Activated CD8-positive, alpha-beta memory T cell treated with anti-CD3 and anti-CD28 coated beads, Interleukin-2, amount 50 U/mL, for 4 hours (primary cell): ENCODE measurements at regions not wholly inside any gene's neighbourhood (a gene's known extent, or its start where the extent isn't known, plus 50 kb on each side); places are given as distances from the start of the nearest gene placed in this dataset.

Experiments used
- DNase-seq: peaks from one replicate; pipeline ENCODE4 v3.0.0-alpha.2; 2020

GRCh38 chr6:104613416-104614001, 246.2 kb downstream of the HACE1 start:
- no peak for DNase-seq

GRCh38 chr6:104612541-104612940, 247.2 kb downstream of the HACE1 start:
- DNase-seq: no peak

GRCh38 chr6:104608101-104608500, 251.6 kb downstream of the HACE1 start:
- no peak for DNase-seq

GRCh38 chr6:104607501-104607900, 252.2 kb downstream of the HACE1 start:
- no peak for DNase-seq

- DNase-seq: no peak
Measured at GRCh38 chr6:104606361-104606760, 253.4 kb downstream of the HACE1 start.

- DNase-seq: no peak
Measured at GRCh38 chr6:104604685-104605084, 255.0 kb downstream of the HACE1 start.

- no peak for DNase-seq
Measured at GRCh38 chr6:104603108-104603745, 256.5 kb downstream of the HACE1 start.

GRCh38 chr6:104601721-104602120, 258.0 kb downstream of the HACE1 start:
- DNase-seq: no peak

- DNase-seq: no peak
Measured at GRCh38 chr6:104601131-104601651, 258.5 kb downstream of the HACE1 start.

- no peak for DNase-seq
Measured at GRCh38 chr6:104600639-104600931, 259.1 kb downstream of the HACE1 start.

- DNase-seq: no peak
Measured at GRCh38 chr6:104599821-104600638, 259.7 kb downstream of the HACE1 start.

- no peak for DNase-seq
Measured at GRCh38 chr6:104597541-104598050, 262.1 kb downstream of the HACE1 start.

- no peak for DNase-seq
Measured at GRCh38 chr6:104596091-104596490, 263.6 kb downstream of the HACE1 start.

GRCh38 chr6:104595311-104595820, 264.4 kb downstream of the HACE1 start:
- no peak for DNase-seq

GRCh38 chr6:104591573-104592334, 268.0 kb downstream of the HACE1 start:
- DNase-seq: no peak

GRCh38 chr6:104589940-104590339, 269.8 kb downstream of the HACE1 start:
- DNase-seq: no peak

- DNase-seq: no peak
Measured at GRCh38 chr6:104585646-104586045, 274.1 kb downstream of the HACE1 start.

GRCh38 chr6:104580452-104580851, 279.3 kb downstream of the HACE1 start:
- no peak for DNase-seq

GRCh38 chr6:104579310-104579863, 280.3 kb downstream of the HACE1 start:
- no peak for DNase-seq

GRCh38 chr6:104575536-104575935, 284.2 kb downstream of the HACE1 start:
- no peak for DNase-seq

- DNase-seq: no peak
Measured at GRCh38 chr6:104574135-104574750, 285.5 kb downstream of the HACE1 start.

GRCh38 chr6:104573350-104573749, 286.4 kb downstream of the HACE1 start:
- DNase-seq: no peak
